H1 (cell line): ENCODE measurements at regions not wholly inside any gene's neighbourhood (a gene's known extent, or its start where the extent isn't known, plus 50 kb on each side); places are given as distances from the start of the nearest gene placed in this dataset.

Experiments used
- CBX8 ChIP-seq: fragments of 300-800, 300-1000 bp; sonication (generic); IDR thresholded peaks from 2 replicates; pipeline ENCODE4 v1.7.1; 2016; ENCODE audit warnings: low read depth, low read length, borderline replicate concordance
- CHD7 ChIP-seq: fragments of 300-600 bp; sonication (generic); IDR thresholded peaks from 2 replicates; pipeline ENCODE4 v1.7.1; 2012; ENCODE audit warnings: low read length, moderate library complexity, mild to moderate bottlenecking, inconsistent platforms; ENCODE audit not compliant: insufficient replicate concordance
- EGR1 ChIP-seq: IDR thresholded peaks from 2 replicates; pipeline ENCODE4 v1.6.1; 2011; ENCODE audit warnings: low read depth, low read length, borderline replicate concordance
- KDM4A ChIP-seq: IDR thresholded peaks from one replicate; pipeline ENCODE4 v1.7.1; 2012; ENCODE audit warnings: low read depth, mild to moderate bottlenecking, moderate library complexity, low read length, inconsistent platforms; ENCODE audit not compliant: severe bottlenecking
- MAFK ChIP-seq: IDR thresholded peaks from 2 replicates; pipeline ENCODE4 v1.6.1; 2012; ENCODE audit warnings: low read depth, mild to moderate bottlenecking, improper control_type of control experiment, low read length

- TF ChIP-seq CHD7 = no peak
- TF ChIP-seq EGR1 = no peak
- no peak for TF ChIP-seq MAFK
- no peak for TF ChIP-seq CBX8
- no peak for TF ChIP-seq KDM4A
Observed at GRCh38 chr2:217062768-217063167, 202.9 kb upstream of the TNP1 start (continued).
